ENCODE measurements at regions not wholly inside any gene's neighbourhood (a gene's known extent, or its start where the extent isn't known, plus 50 kb on each side); places are given as distances from the start of the nearest gene placed in this dataset.

DNA sequence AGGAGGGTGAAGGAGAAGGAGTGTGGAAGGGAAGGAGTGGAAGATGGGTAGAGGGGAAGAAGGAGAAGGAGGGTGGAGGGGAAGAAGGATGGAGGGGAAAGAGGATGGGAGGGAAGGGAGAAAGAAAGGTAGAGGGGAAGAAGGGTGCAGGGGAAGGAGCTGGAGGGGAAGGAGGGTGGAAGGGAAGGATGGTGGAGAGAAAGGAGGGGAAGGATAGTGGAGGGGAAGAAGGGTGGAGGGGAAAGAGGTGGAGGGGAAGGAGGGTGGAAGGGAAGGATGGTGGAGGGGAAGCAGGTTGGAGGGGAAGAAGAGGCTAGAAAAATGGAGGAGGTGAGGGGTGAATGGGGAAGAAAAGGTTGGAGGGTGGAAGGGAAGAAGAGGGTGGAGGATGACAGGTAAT lies 927.9 kb downstream of the UQCRFS1 start:
- no peak for DNase-seq (ENCODE audit: low read depth in 2 of 3, low spot score in 1 of 3)

DNA sequence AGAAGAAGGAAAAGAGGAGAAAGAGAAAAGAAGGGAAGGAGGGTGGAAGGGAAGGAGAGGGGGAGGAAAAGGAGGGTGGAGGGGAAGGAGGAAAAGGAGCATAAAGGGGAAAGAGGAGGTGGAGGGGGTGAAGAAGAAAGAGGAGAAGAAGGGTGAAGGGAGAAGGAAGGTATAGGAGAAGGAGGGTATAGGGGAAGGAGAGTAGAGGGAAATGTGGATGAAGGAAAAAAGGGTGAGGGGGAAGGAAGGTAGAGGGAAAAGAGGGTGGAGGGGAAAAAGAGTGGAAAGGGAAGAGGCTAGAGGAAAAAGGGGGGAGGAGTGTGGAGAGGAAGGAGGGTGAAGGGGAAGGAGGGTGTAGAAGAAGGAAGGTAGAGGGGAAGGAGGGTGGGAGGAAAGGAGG lies 928.6 kb downstream of the UQCRFS1 start:
- no peak for DNase-seq (ENCODE audit: low read depth in 2 of 3, low spot score in 1 of 3)

DNA sequence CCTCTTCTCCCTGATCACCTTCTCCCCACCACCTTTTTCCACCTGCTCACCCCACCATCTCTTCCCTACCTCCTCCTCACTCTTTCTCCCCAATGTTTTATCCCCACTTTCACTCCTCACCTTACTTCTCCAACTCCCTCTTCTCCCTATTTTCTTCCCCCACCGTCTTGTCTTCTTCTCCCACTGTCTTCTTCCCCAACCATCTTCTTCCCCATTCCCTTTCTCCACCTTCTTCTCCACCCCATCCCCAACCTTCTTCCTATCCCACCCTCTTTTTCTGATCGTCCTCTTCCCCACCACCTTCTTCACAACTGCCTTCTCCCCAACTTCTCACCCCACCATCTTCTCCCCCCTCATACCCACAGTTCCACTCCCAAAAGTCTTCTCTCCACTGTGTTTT lies 929.4 kb downstream of the UQCRFS1 start:
- DNase-seq (ENCODE audit: low read depth in 2 of 3, low spot score in 1 of 3): no peak

DNA sequence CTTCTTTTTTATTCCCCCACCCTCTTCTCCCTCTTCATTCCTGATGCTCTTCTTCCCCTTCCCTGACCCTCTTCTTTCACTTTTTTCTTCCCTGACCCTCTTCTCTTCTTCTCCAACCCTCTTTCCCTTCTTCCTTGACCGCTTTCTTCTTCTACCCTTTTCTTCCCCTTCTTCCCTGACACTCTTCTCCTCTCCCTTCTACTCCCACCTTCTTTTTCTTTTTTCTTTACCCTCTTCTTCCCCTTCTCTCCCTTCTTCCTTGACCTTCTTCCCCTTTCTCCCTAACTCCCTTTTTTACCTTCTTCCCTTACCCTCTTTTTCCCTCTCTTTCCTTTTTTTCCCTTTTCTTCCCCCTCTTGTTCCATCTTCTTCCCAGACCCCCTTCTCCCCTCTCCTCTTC lies 931.3 kb downstream of the UQCRFS1 start:
- DNase-seq (ENCODE audit: low read depth in 2 of 3, low spot score in 1 of 3): no peak

DNA sequence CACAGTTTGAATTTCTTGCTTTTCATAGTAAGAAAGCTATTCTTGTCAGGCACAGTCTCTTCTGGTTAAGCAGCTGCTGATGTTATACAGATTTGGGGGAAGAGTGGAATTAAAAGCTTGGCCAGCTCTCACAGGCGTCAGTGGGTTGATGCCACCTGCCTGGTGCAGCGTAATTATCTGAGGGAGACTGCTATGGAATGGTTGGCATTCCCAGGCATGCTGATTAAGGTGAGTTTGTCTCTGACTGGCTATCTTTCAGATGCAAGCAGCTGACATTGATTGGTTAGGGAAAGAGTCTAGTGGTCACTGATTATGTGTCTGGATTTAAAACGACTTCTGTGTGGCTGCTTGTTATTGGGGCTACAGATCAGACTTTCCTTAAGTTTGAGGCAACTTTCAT lies 948.4 kb downstream of the UQCRFS1 start:
- no peak for DNase-seq (ENCODE audit: low read depth in 2 of 3, low spot score in 1 of 3)

DNA sequence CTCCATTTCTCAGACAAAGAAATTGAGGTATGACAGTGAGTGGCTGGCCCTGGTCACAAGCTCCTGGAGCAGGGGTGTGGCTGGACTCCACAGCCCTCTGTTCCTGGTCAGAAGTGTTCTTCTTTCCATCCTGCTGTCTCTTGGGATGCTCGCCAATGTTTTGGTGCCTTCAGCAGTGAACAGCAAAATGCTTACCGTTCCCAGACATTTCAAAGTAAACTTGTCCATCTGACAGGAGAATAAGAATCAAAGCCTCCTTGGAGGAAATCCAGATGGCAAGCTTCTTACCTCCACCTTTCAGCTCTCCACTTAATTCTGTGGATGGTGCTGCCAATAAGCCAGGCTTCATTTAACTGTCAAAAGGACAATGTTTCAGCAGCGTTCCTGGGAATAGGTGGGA lies 954.1 kb downstream of the UQCRFS1 start:
- DNase-seq (ENCODE audit: low read depth in 2 of 3, low spot score in 1 of 3): no peak

DNA sequence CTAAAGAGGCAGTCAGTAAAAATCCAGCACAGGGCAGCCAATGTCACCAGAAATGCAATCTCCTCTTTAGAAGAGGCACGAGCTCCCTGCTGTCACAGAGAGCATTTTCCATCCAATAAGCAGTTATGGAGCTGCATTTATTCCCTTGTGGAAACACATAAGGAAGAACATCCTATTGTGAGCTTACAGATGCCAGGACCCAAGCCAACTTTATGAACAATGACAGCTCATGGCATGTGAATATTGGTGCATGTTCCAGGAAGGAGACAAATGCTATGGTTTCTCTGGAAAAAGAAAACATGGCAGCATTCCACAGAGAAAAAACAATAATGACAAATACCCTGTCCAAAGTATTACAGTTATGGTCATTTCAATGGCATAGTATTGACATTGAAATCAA lies 955.6 kb downstream of the UQCRFS1 start:
- DNase-seq (ENCODE audit: low read depth in 2 of 3, low spot score in 1 of 3): no peak

DNA sequence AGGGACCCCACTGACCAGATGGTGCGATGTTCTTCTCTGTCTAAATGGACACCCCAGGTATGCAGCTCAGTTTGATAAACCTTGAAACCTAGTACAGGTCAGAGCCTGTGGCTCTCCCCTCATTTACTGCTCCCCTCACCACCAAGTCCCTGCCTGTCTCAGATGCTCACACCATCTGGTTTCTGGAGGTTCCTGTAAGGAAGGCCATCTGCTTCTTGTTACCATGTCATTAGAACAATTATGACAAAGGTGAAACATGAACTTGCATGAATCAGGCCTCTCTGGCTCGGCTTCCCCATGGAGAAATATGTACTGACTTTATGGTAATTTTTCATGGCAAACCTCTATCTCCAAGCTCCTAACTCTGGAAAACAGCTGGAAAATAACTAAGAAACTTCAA lies 965.7 kb downstream of the UQCRFS1 start:
- no peak for DNase-seq (ENCODE audit: low read depth in 2 of 3, low spot score in 1 of 3)

DNA sequence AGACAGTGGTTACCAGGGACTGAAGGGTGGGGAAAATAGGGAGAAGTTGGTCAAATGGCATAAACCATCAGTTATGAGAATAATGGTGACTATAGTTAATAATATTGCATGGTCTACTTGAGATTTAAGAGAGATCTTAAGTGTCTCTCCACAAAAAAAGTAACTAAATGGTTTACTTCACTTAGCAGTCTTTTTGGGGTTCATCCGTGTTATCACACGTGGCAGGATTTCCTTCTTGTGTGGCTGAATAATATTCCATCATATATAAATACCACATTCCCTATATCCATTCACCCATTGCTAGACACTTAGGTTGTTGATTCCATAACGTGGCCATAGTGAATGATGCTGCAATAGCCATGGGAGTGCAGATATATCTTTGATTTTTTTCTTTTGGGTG lies 967.0 kb downstream of the UQCRFS1 start:
- no peak for DNase-seq (ENCODE audit: low read depth in 2 of 3, low spot score in 1 of 3)

DNA sequence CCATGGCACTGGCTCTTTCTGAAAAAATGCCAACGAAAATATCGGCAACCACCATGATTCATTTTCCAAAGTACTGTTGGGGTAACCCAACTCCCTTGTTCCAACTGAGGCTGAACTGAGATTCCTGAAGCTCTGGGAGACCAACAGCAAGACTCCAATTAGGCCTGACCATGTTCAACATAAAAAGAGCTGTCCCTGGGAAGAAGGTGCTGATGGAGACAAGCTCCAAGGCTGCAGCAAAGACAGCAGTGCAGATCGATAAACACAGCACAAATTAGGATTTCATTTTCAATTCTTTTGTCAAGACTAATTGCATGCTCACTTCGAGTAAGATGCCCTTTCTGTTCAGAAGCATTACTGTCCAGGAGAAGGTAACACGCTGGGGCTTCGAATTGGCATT lies 968.0 kb downstream of the UQCRFS1 start:
- DNase-seq (ENCODE audit: low read depth in 2 of 3, low spot score in 1 of 3): no peak

DNA sequence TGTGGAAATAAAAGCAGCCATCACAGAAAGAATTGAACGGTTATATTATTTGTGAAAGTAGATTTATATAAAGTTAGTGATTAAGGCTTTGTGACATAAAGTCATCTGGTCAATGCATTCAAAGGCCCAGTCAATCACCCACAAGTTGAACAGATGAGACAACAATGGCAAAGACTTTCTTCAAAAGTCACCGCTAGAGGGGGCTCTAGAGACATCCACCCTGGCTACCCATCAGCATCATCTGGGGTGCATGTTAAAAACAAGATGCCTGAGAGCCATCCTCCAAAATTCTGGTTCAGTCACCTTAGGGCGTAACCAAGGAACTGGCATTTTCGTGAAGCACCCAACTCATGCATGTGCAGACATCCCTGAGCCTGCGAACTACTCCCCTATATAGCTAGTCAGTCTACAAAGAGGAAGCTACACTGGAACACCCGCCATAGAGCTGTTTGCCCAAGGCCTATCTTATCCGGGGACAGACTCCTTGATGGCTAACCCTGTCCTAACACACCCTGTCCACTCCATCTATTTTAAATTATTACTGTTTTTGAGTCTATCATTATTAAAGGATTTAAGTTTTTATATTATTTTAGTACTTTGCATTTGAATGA lies 970.5 kb downstream of the UQCRFS1 start:
- no peak for DNase-seq (ENCODE audit: low read depth in 2 of 3, low spot score in 1 of 3)

DNA sequence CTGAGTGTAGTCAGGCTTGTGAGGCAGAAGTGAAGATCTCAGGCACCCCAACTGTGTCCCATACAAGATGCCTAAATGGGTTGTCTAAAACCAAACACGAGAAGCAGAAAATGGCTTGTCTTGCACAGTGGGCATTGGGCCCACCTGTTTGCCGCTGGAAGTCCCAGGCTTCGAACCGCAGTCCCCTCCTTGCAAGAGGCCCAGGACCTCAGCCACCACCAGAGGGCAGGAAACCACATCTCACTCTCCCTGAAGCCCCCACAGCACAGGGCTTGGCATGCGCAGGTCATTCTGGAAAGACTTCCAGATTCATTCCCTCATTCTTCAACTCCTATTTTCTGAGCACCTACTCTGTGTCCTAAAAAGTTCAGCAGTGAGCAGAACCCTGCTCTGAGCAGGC lies 973.7 kb downstream of the UQCRFS1 start:
- DNase-seq (ENCODE audit: low read depth in 2 of 3, low spot score in 1 of 3): no peak

DNA sequence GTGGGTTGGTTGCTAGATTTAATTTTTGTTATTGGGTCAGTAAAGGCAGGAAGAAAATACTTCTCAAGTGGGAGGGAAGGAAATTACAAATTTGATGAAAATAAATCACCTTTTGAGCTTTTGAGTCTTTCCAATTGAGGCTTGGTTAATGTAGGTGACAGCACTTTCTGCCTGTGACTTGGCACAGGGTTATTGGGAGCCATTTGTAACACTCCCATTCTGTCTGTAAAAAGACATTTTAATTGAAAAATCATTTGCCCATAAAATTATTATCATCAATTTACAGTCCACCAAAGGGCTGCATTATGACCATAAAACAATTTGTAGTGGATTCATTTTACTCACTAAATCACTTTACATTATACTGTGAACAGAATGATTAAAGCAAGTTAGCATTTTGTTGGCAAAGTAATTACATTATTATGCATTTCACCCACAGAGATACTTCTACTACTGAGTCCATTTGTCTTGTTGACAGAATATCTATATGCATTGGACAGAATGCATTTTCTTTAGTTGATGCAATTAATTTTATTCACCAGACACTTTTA lies 974.6 kb downstream of the UQCRFS1 start:
- DNase-seq (ENCODE audit: low read depth in 2 of 3, low spot score in 1 of 3): no peak

DNA sequence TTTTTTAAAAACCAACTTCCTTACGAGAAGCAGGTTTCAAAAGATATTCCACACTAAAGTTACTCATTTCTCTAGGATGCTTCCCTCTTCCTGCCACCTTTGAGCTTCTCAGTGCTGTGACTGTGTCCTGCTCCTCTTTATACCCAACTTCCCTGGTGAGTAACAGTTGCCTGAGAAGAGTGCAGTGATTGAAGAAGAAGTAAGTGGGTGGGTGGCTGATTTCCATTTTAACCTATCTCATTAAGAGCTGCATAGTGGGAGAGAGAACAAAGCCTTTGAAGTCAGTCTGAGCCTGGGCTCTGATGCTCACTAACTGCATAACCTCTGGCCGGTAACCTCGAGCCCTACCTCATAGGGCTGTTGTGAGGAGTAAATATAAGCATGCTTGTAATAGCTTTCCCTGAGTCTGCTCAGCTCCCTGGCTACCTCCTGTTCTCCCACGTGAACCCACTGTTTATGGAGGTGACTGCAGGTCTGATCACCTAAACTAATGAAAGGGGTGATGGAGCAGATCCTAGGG lies 977.3 kb downstream of the UQCRFS1 start:
- no peak for DNase-seq (ENCODE audit: low read depth in 2 of 3, low spot score in 1 of 3)

DNA sequence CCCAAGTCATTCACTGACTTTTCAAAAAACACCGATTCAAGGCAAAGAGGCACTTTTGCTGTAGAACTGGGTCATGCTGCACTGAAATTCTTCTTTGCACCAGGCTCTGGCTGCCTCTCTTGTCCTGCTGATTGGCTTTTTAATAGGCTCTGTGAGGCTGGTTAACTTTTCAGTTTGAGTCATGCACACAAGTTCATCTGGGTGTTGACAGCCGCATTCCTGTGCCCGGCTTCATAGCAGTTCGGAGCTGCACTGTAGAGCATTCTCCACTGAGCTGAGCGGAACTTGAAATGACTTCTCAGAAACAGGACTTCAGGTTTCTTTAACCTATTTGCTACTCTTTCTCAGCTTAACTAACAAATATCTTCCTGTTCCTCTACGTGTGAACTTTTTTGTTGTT lies 978.3 kb downstream of the UQCRFS1 start:
- DNase-seq (ENCODE audit: low read depth in 2 of 3, low spot score in 1 of 3): no peak

DNA sequence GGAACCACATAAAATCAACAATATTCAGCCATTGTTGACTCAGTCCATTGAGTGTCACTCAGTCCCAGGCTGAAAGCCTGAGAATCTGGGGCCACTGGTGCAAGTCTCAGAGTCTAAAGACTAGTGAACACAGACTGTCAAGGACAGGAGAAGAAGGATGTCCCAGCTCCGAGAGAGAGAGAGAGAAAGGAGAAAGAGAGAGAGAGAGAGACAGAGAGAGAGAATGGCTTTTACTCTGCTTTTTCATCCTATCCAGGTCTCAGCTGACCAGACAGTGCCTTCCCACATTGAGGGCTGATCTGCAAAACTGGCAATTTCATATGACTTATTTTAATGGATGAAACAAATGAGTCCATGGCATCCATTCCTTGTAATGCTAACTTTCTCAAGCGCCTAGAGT lies 984.1 kb downstream of the UQCRFS1 start:
- DNase-seq (ENCODE audit: low read depth in 2 of 3, low spot score in 1 of 3): no peak

DNA sequence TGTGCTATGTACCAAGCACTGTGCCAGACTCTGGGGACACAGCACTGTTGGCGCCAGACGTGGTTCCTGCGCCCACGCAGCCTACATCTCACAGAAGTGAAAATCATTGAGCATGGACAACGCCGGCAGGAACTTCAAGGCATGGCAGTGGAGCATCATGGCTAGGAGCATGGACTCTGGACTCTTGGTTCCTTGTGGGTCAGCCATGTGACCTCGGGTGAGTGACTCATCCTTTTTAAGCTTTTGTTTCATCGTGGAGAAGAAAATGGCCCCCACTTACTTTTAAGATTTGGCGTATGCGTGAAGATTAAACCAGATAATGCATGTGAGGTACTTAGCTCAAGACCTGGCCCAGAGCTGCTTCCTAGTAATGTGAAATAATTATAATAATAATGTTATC lies 988.5 kb downstream of the UQCRFS1 start:
- DNase-seq (ENCODE audit: low read depth in 2 of 3, low spot score in 1 of 3): no peak

DNA sequence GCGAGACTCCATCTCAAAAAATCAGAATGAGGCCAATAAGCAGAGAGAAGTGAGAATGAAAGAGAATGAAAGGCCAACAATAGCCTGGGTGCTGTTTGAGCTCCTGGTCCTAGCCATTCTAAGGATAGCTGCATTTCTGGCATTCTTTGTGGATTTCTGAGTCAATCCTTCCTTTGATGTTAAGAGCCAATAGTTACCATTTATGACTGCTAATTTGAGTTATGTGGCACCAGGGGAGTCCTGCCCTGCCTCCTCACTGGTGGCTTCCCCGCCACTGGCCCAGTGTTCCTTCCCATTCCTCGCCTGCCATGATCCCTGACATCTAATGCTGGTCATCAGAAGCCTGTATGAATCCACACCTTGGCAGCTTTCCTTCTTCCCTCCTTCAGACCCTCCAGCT lies 991.2 kb downstream of the UQCRFS1 start:
- no peak for DNase-seq (ENCODE audit: low read depth in 2 of 3, low spot score in 1 of 3)

DNA sequence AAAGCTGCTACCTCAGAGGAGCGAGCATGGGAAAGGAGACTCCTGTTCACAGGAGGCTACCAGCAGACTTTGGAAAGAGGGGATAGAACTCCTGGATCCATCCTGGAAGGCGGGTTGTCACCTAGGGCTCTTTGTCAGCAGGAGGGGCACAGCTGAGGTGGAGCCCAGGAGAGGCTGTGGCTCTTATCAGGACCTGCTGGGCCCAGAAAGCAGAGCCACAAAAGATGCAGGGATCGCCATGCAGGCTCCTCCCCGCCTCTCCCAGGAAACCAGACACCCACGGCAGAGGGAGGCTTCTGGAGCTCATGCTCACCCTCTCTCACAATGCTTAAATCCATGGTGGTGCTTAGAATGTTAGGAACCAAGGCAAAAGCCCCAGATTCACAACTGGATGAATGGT lies 994.2 kb downstream of the UQCRFS1 start:
- no peak for DNase-seq (ENCODE audit: low read depth in 2 of 3, low spot score in 1 of 3)

DNA sequence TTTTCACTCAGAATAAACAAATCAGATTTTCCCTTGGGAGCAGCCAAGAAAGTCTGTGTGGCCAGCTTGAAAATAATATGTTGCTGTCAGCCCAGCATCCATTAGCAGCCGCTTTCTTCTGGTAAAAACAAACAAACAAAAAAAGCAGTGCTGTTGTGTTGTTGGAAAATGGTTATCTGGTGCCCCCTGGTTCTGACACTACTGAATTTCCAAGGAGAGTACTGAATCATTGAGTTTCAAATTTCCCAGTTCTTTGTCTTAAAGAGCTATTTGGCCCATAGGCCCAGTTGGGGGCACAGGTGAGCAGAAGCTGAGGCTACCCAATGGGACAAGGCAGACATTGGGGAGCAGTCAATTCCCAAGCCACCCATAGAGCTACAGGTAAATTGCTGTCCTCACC lies 995.9 kb downstream of the UQCRFS1 start:
- DNase-seq (ENCODE audit: low read depth in 2 of 3, low spot score in 1 of 3): no peak

DNA sequence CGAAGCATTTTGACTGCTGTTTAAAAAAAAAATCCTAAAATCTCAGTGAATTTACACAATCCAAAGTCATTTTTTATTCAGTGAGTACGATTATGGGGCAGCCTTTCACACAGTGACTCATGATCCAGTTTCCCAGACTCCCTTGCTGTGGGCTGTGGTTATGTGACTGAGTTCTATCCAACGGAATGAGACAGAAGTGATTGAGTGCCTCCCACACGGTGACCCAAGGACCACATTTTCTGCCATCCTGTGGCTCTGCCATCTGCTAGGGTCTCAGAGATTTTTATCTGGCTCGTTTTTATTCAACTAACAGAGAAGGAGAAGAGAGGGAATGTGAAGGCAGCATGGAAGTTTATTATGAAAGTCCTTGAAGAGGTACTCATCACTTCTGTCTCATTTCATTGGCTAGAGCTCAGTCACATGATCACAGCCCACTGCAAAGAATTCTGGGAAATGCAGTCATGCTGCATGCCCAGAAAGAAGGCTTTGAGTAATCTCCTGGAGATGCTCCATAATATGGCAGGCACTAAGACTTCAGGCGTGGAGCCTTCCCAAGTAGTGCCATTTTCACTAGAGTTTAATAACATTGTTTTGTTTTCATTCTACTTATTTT lies 999.4 kb downstream of the UQCRFS1 start:
- DNase-seq (ENCODE audit: low read depth in 2 of 3, low spot score in 1 of 3): no peak

DNA sequence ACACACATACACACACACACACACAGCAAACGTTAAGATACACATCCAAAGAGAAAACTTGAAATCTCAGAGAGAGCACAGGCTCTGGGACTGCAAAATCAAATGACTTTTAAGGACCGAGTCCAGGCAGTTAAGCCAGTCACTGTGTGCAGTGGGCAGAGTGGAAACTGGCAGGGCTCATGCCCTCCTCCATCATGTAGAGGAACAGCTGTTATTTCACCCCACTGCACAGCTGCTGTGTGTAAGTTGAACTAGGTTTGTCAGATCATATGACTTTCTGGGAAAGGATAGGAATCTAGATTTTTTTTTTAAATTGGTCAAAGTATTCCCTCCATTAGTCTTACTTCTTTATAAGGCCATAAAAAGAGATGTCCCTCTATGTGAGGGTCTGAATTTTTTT lies 1002.1 kb downstream of the UQCRFS1 start:
- DNase-seq (ENCODE audit: low read depth in 2 of 3, low spot score in 1 of 3): no peak

DNA sequence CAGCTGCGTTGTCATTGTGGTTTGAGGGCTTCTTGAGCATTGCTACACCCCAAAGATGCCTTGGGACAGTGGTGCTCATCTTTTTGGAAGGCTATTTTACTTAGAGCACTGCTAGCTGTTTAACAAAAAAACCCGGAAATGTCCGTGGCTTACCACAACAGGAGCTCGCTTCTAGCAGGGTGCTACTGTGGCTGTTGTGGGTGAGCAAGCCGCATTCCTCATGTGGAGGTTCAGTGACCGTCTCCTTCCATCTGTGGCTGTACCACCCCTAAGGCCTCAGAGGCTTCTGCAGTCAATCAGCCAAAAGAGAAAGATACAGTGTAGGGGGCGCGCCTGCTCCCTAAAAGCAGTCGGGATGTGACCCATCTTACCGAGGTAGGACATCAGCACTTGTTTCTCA lies 1004.2 kb downstream of the UQCRFS1 start:
- DNase-seq (ENCODE audit: low read depth in 2 of 3, low spot score in 1 of 3): no peak

All from stimulated activated CD4-positive, alpha-beta T cell treated with anti-CD3 and anti-CD28 coated beads, Interleukin-12 subunit alpha, Interleukin-12 subunit beta, amount 100 ng/mL, for 48 hours (primary cell).